DOHH2 (cell line): ENCODE measurements at regions not wholly inside any gene's neighbourhood (a gene's known extent, or its start where the extent isn't known, plus 50 kb on each side); places are given as distances from the start of the nearest gene placed in this dataset.
"Not testable (repeated sequence)": the region's sequence is repeated elsewhere in the genome, so short reads cannot be mapped to it uniquely, and the experiment has no call there.

Experiments
- H3F3A ChIP-seq: fragments of 200-600 bp; sonication (generic), shearing (Covaris generic); 2 replicates; pipeline ENCODE4 v1.6.0; 2016; ENCODE audit warnings: antibody characterized with exemption, mild to moderate bottlenecking; ENCODE audit not compliant: control insufficient read depth, insufficient read depth
- H3K27ac ChIP-seq: fragments of 200-600 bp; sonication (generic); 2 replicates; pipeline ENCODE4 v1.5.1; 2014; ENCODE audit warnings: low read depth, mild to moderate bottlenecking, low read length, moderate library complexity
- H3K27me3 ChIP-seq: fragments of 200-600 bp; sonication (generic); 2 replicates; pipeline ENCODE4 v1.6.1; 2014; ENCODE audit warnings: mild to moderate bottlenecking, low read length, mixed read lengths; ENCODE audit not compliant: control insufficient read depth
- H3K36me3 ChIP-seq: fragments of 200-600 bp; sonication (generic); 2 replicates; pipeline ENCODE4 v1.6.1; 2014; ENCODE audit warnings: mild to moderate bottlenecking, low read length, moderate library complexity, mixed read lengths; ENCODE audit not compliant: control insufficient read depth
- H3K4me1 ChIP-seq: fragments of 200-600 bp; sonication (generic); 2 replicates; pipeline ENCODE4 v1.6.1; 2014; ENCODE audit warnings: mild to moderate bottlenecking, low read length, mixed read lengths; ENCODE audit not compliant: control insufficient read depth
- H3K4me2 ChIP-seq: fragments of 200-600 bp; sonication (generic); 2 replicates; pipeline ENCODE4 v1.6.0; 2014; ENCODE audit warnings: mild to moderate bottlenecking, low read length, moderate library complexity
- H3K4me3 ChIP-seq: fragments of 200-600 bp; sonication (generic); 2 replicates; pipeline ENCODE4 v1.5.1; 2014; ENCODE audit warnings: mild to moderate bottlenecking, low read length, mixed read lengths
- H3K79me2 ChIP-seq: fragments of 200-600 bp; sonication (generic); 2 replicates; pipeline ENCODE4 v1.6.1; 2014; ENCODE audit warnings: mild to moderate bottlenecking, low read length, mixed read lengths; ENCODE audit not compliant: control insufficient read depth
- H3K9me2 ChIP-seq: fragments of 200-600 bp; sonication (generic); replicated peaks from 2 replicates; pipeline ENCODE4 v1.6.1; 2014; ENCODE audit warnings: mild to moderate bottlenecking, low read length, mixed read lengths; ENCODE audit not compliant: control insufficient read depth
- H3K9me3 ChIP-seq: fragments of 200-600 bp; sonication (generic); 2 replicates; pipeline ENCODE4 v1.6.1; 2014; ENCODE audit warnings: antibody characterized with exemption, low read length, mixed read lengths; ENCODE audit not compliant: control insufficient read depth, insufficient read depth
- H4K20me1 ChIP-seq: fragments of 200-600 bp; sonication (generic); 2 replicates; pipeline ENCODE4 v1.6.0; 2014; ENCODE audit warnings: low read depth, mild to moderate bottlenecking, antibody characterized with exemption, low read length, moderate library complexity; ENCODE audit not compliant: control insufficient read depth, insufficient read depth
- EZH2phosphoT487 ChIP-seq: fragments of 200-600 bp; sonication (generic); IDR thresholded peaks from 2 replicates; pipeline ENCODE4 v1.6.1; 2017; ENCODE audit warnings: borderline replicate concordance, mild to moderate bottlenecking, antibody characterized with exemption, low read length, moderate library complexity, mixed read lengths
- TF ChIP-seq, protein P1 (sequence below): fragments of 200-600 bp; sonication (generic); IDR thresholded peaks from one replicate; pipeline ENCODE4 v1.5.1; 2014; ENCODE audit warnings: antibody characterized with exemption, mild to moderate bottlenecking, low read depth, low read length; ENCODE audit not compliant: poor library complexity, severe bottlenecking

DNA sequence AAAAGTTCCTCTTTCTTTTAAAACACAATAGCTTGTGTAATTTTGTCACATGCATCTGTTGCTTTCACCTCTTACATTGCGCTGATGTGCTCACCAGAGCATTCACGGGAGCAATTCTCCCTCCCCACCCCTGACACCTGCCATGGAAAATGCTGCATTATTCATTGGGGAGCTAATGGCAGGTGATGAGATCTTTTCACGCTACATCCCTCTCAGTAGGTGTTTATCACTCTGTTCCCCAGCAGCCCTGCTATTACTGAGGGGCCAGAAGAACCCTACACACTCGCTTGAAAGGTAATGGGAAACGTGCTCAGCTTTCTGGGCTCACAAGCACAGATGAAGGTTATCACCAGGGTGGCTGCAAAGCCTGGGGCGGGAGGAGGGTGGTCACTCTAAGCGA lies 398.0 kb downstream of the PSAT1 start:
- no peaks in the 10 kb centered on the region for H3K79me2 ChIP-seq
- H3F3A ChIP-seq, result no peaks in the 10 kb centered on the region
- H3K4me1 ChIP-seq, result peaks cover 49% of the 10 kb centered on the region
- no peaks in the 10 kb centered on the region for H3K9me3 ChIP-seq
- H3K9me2 ChIP-seq, result no peaks in the 10 kb centered on the region
- H3K27ac ChIP-seq, result peak overlapping the region; percentile 62
- H3K4me2 ChIP-seq, result peak overlapping the region; percentile 64
- peak overlapping the region; percentile 50 for H3K4me3 ChIP-seq
- TF ChIP-seq, protein P1, sequence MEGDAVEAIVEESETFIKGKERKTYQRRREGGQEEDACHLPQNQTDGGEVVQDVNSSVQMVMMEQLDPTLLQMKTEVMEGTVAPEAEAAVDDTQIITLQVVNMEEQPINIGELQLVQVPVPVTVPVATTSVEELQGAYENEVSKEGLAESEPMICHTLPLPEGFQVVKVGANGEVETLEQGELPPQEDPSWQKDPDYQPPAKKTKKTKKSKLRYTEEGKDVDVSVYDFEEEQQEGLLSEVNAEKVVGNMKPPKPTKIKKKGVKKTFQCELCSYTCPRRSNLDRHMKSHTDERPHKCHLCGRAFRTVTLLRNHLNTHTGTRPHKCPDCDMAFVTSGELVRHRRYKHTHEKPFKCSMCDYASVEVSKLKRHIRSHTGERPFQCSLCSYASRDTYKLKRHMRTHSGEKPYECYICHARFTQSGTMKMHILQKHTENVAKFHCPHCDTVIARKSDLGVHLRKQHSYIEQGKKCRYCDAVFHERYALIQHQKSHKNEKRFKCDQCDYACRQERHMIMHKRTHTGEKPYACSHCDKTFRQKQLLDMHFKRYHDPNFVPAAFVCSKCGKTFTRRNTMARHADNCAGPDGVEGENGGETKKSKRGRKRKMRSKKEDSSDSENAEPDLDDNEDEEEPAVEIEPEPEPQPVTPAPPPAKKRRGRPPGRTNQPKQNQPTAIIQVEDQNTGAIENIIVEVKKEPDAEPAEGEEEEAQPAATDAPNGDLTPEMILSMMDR, result no peak
- no peak for TF ChIP-seq EZH2phosphoT487
- no peaks in the 10 kb centered on the region for H3K36me3 ChIP-seq
- no peaks in the 10 kb centered on the region for H4K20me1 ChIP-seq
- no peaks in the 10 kb centered on the region for H3K27me3 ChIP-seq

DNA sequence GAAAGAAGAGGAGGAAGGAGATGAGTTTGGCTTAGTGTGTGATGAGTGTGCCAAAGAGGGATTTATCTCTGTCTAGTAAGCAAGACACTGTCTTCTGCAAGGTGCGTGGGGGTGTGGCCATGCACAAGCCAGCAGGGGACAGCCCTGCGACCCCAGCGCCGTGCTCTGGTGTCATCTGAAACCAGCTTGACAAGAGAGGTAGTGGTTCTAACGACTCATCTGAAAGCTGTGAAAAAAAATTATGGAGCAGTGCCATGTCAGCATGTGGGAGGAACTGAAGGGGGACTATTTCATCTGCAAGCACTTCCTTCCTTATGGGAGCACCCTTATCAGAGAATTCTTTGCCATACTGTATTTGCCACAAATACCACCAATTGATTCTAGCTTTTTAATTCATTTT lies 398.6 kb downstream of the PSAT1 start:
- Histone ChIP-seq H3K4me1 (peaks cover 49% of the 10 kb centered on the region), H3K27ac (peak overlapping the region; percentile 62), H3K4me3 (peak overlapping the region; percentile 50), H4K20me1 (no peaks in the 10 kb centered on the region), H3K79me2 (no peaks in the 10 kb centered on the region), H3K9me2 (no peaks in the 10 kb centered on the region), H3K4me2 (peak overlapping the region; percentile 64), H3F3A (no peaks in the 10 kb centered on the region), H3K9me3 (no peaks in the 10 kb centered on the region), H3K27me3 (no peaks in the 10 kb centered on the region), H3K36me3 (no peaks in the 10 kb centered on the region)
- TF ChIP-seq, protein P1, result no peak
- no peak for TF ChIP-seq EZH2phosphoT487

DNA sequence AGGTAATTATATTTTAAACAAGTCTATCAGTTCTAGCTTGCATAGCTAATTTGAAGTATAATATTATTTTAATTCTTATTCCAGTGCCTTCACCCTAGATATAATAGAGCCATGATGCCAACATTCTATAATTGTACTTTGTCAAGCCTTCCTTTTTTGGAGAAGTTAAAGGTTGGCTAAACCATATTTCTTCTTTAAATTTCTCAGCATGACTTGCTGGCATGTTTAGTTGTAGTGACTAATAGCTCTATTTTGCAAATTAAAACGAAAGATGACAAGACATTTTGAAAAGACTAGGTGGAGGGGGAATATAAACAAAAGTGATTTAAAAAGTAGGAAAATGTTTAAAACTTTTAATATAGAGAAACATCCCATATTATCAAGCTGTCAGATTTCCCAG lies 400.7 kb downstream of the PSAT1 start:
- H3K4me1 ChIP-seq, result peaks cover 43% of the 10 kb centered on the region
- no peaks in the 10 kb centered on the region for H4K20me1 ChIP-seq
- no peaks in the 10 kb centered on the region for H3F3A ChIP-seq
- no peaks in the 10 kb centered on the region for H3K79me2 ChIP-seq
- H3K27ac ChIP-seq, result no peak overlapping the region
- H3K4me2 ChIP-seq, result no peak overlapping the region
- H3K27me3 ChIP-seq, result no peaks in the 10 kb centered on the region
- H3K36me3 ChIP-seq, result no peaks in the 10 kb centered on the region
- no peak for TF ChIP-seq EZH2phosphoT487
- TF ChIP-seq, protein P1, result no peak
- no peaks in the 10 kb centered on the region for H3K9me2 ChIP-seq
- no peaks in the 10 kb centered on the region for H3K9me3 ChIP-seq
- no peak overlapping the region for H3K4me3 ChIP-seq

DNA sequence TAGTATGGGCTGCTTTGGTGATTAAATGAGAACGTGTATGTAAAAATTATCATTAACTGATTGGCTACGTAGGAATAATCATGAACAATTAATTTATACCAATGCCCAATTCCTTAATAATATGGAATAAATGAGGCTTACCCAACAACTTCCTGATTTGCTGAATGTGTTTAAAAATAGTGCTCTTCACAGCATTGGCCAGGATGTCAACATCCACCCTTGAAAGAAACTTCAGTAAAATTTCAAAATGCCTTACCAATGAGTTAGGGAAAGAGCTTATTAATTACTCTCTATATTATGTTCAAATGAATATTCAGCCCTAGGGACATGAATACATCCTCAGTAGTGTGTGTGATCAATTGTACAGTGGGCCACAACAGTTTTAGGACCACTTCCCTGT lies 401.4 kb downstream of the PSAT1 start:
- no peaks in the 10 kb centered on the region for H3K79me2 ChIP-seq
- no peak overlapping the region for H3K4me2 ChIP-seq
- H3K27me3 ChIP-seq, result no peaks in the 10 kb centered on the region
- H3K9me2 ChIP-seq, result no peaks in the 10 kb centered on the region
- H3K27ac ChIP-seq, result no peak overlapping the region
- peaks cover 35% of the 10 kb centered on the region for H3K4me1 ChIP-seq
- H3K9me3 ChIP-seq, result no peaks in the 10 kb centered on the region
- no peak overlapping the region for H3K4me3 ChIP-seq
- H3K36me3 ChIP-seq, result no peaks in the 10 kb centered on the region
- H4K20me1 ChIP-seq, result no peaks in the 10 kb centered on the region
- TF ChIP-seq, protein P1, result no peak
- TF ChIP-seq EZH2phosphoT487, result no peak
- H3F3A ChIP-seq, result no peaks in the 10 kb centered on the region

DNA sequence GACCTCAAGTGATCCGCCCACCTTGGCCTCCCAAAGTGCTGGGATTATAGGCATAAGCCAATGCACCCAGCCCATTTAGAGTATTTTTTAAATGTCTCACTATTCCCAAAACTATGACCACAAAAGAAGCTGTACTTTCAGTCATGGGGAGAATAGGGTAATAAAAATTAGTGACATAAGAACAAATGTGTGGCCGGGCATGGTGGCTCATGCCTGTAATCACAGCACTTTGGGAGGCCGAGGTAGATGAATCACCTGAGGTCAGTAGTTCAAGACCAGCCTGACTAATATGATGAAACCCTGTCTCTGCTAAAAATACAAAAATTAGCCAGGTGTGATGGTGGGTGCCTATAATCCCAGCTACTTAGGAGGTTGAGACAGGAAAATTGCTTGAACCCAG lies 402.3 kb downstream of the PSAT1 start:
- not testable (repeated sequence) for H3K36me3 ChIP-seq, H3K9me3 ChIP-seq, H3K27me3 ChIP-seq, H3K4me3 ChIP-seq, H3K79me2 ChIP-seq, H4K20me1 ChIP-seq, H3K9me2 ChIP-seq, H3K27ac ChIP-seq, H3F3A ChIP-seq, H3K4me2 ChIP-seq
- peaks cover 27% of the 10 kb centered on the region for H3K4me1 ChIP-seq
